Suprapubic skin (tissue), 4 donors: ENCODE measurements at regions not wholly inside any gene's neighbourhood (a gene's known extent, or its start where the extent isn't known, plus 50 kb on each side); places are given as distances from the start of the nearest gene placed in this dataset.

Experiments used
- CTCF ChIP-seq, 2 donors: fragments of 200-600 bp in 1 of 2; fragments of 450-650 bp in 1 of 2; sonication (generic) in 1 of 2; IDR thresholded peaks; one replicate each; pipeline ENCODE4 v1.5.1; 2016 to 2019; ENCODE audit warnings: antibody characterized with exemption in 2 of 2, mild to moderate bottlenecking in 1 of 2, moderate library complexity in 1 of 2
- EP300 ChIP-seq: sonication (generic); formaldehyde crosslinking; IDR thresholded peaks from one replicate; pipeline ENCODE4 v1.6.1; 2017; ENCODE audit warnings: antibody characterized with exemption
- POLR2A ChIP-seq, 2 donors: fragments of 450-650 bp; IDR thresholded peaks; one replicate each; pipeline ENCODE4 v1.6.1; 2017; ENCODE audit warnings: antibody characterized with exemption in 2 of 2, mild to moderate bottlenecking in 2 of 2, moderate library complexity in 2 of 2
- POLR2AphosphoS5 ChIP-seq, 3 donors: sonication (generic); formaldehyde crosslinking; IDR thresholded peaks; one replicate each; pipeline ENCODE4 v1.6.1; 2017; ENCODE audit warnings: antibody characterized with exemption in 3 of 3

- TF ChIP-seq CTCF (IDR thresholded peaks at IDR 0.05) (no peak), POLR2A (IDR thresholded peaks at IDR 0.05) (peak; percentile 67 to 94), POLR2AphosphoS5 (IDR thresholded peaks at IDR 0.05) (peak; percentile 77 to 84 (median 81)), EP300 (no peak)
Measured at GRCh38 chr2:61764035-61764800, 89.6 kb downstream of the FAM161A start.
